Skeletal muscle tissue (tissue), 3 donors: ENCODE measurements at regions not wholly inside any gene's neighbourhood (a gene's known extent, or its start where the extent isn't known, plus 50 kb on each side); places are given as distances from the start of the nearest gene placed in this dataset.
A peak's percentile ranks its signal among the peaks of the same experiment; 100 is the strongest.
"Not testable (repeated sequence)": the region's sequence is repeated elsewhere in the genome, so short reads cannot be mapped to it uniquely, and the experiment has no call there.

Experiments
- H3K27ac ChIP-seq: one replicate; pipeline ENCODE4 v1.7.0; 2013; ENCODE audit warnings: mild to moderate bottlenecking, low read depth, low read length, inconsistent platforms
- H3K27me3 ChIP-seq, 3 donors: one replicate each; pipeline ENCODE4 v1.7.0; 2013; ENCODE audit warnings: low read length in 3 of 3; ENCODE audit not compliant: control insufficient read depth in 3 of 3, insufficient read depth in 3 of 3
- H3K36me3 ChIP-seq, 3 donors: one replicate each; pipeline ENCODE4 v1.7.0; 2013; ENCODE audit warnings: low read length in 3 of 3; ENCODE audit not compliant: control insufficient read depth in 3 of 3, insufficient read depth in 3 of 3
- H3K4me1 ChIP-seq, 3 donors: one replicate each; pipeline ENCODE4 v1.7.0; 2013; ENCODE audit warnings: low read length in 3 of 3, mild to moderate bottlenecking in 3 of 3; ENCODE audit not compliant: control insufficient read depth in 3 of 3, insufficient read depth in 3 of 3
- H3K4me3 ChIP-seq, 3 donors: one replicate each; pipeline ENCODE4 v1.7.0; 2013; ENCODE audit warnings: low read length in 3 of 3
- H3K9ac ChIP-seq, 3 donors: one replicate each; pipeline ENCODE4 v1.7.0; 2013; ENCODE audit warnings: low read length in 3 of 3, mild to moderate bottlenecking in 3 of 3, moderate library complexity in 2 of 3, low read depth in 1 of 3
- H3K9me3 ChIP-seq, 3 donors: one replicate each; pipeline ENCODE4 v1.7.0; 2013; ENCODE audit warnings: low read length in 3 of 3; ENCODE audit not compliant: control insufficient read depth in 3 of 3
- donor health status: Osteomylitis.

GRCh38 chr6:132187816-132188215 is 213.5 kb downstream of the MOXD1 start:
- no peak overlapping the region for H3K9ac ChIP-seq
- H3K9me3 ChIP-seq = no peaks in the 10 kb centered on the region
- H3K4me1 ChIP-seq = peaks cover 0 to 6% (median 2%) of the 10 kb centered on the region in 3 donors
- no peak overlapping the region for H3K27ac ChIP-seq
- no peak overlapping the region for H3K4me3 ChIP-seq
- H3K27me3 ChIP-seq = no peaks in the 10 kb centered on the region
- no peaks in the 10 kb centered on the region for H3K36me3 ChIP-seq

GRCh38 chr6:132184966-132185365 is 216.3 kb downstream of the MOXD1 start:
- H3K4me1 ChIP-seq, H3K4me3 ChIP-seq, H3K27me3 ChIP-seq, H3K9ac ChIP-seq, H3K9me3 ChIP-seq, H3K27ac ChIP-seq, H3K36me3 ChIP-seq: not testable (repeated sequence)

GRCh38 chr6:132179955-132180354 is 221.3 kb downstream of the MOXD1 start:
- Histone ChIP-seq H3K27me3 (no peaks in the 10 kb centered on the region), H3K4me1 (no peaks in the 10 kb centered on the region), H3K36me3 (no peaks in the 10 kb centered on the region), H3K4me3 (no peak overlapping the region), H3K9ac (no peak overlapping the region), H3K9me3 (no peaks in the 10 kb centered on the region), H3K27ac (no peak overlapping the region)

GRCh38 chr6:132174919-132175318 is 223.7 kb upstream of the CCN2 start:
- no peaks in the 10 kb centered on the region for H3K27me3 ChIP-seq
- H3K9ac ChIP-seq = no peak overlapping the region
- no peaks in the 10 kb centered on the region for H3K4me1 ChIP-seq
- H3K36me3 ChIP-seq = no peaks in the 10 kb centered on the region
- H3K27ac ChIP-seq = no peak overlapping the region
- H3K4me3 ChIP-seq = no peak overlapping the region
- no peaks in the 10 kb centered on the region for H3K9me3 ChIP-seq

- H3K4me3 ChIP-seq = no peak overlapping the region
- no peaks in the 10 kb centered on the region for H3K4me1 ChIP-seq
- H3K9ac ChIP-seq = no peak overlapping the region
- no peaks in the 10 kb centered on the region for H3K27me3 ChIP-seq
- no peaks in the 10 kb centered on the region for H3K36me3 ChIP-seq
- no peaks in the 10 kb centered on the region for H3K9me3 ChIP-seq
- no peak overlapping the region for H3K27ac ChIP-seq
These were observed 217.8 kb upstream of the CCN2 start for GRCh38 chr6:132168961-132169360.

- H3K4me1 ChIP-seq = no peaks in the 10 kb centered on the region
- no peaks in the 10 kb centered on the region for H3K27me3 ChIP-seq
- no peak overlapping the region for H3K9ac ChIP-seq
- no peaks in the 10 kb centered on the region for H3K36me3 ChIP-seq
- no peak overlapping the region for H3K27ac ChIP-seq
- no peak overlapping the region for H3K4me3 ChIP-seq
- no peaks in the 10 kb centered on the region for H3K9me3 ChIP-seq
These were observed 217.0 kb upstream of the CCN2 start for GRCh38 chr6:132167929-132168892.

GRCh38 chr6:132166526-132167051 is 215.4 kb upstream of the CCN2 start:
- Histone ChIP-seq H3K36me3 (no peaks in the 10 kb centered on the region), H3K27ac (no peak overlapping the region), H3K9ac (no peak overlapping the region), H3K4me3 (no peak overlapping the region), H3K4me1 (no peaks in the 10 kb centered on the region), H3K9me3 (no peaks in the 10 kb centered on the region), H3K27me3 (no peaks in the 10 kb centered on the region)

GRCh38 chr6:132165677-132166076 is 214.5 kb upstream of the CCN2 start:
- Histone ChIP-seq H3K27ac (no peak overlapping the region), H3K9me3 (no peaks in the 10 kb centered on the region), H3K4me3 (no peak overlapping the region), H3K36me3 (no peaks in the 10 kb centered on the region), H3K4me1 (no peaks in the 10 kb centered on the region), H3K9ac (no peak overlapping the region), H3K27me3 (no peaks in the 10 kb centered on the region)

- Histone ChIP-seq H3K4me1 (no peaks in the 10 kb centered on the region), H3K27ac (no peak overlapping the region), H3K4me3 (no peak overlapping the region), H3K9me3 (no peaks in the 10 kb centered on the region), H3K9ac (no peak overlapping the region), H3K36me3 (no peaks in the 10 kb centered on the region), H3K27me3 (no peaks in the 10 kb centered on the region)
These were observed 210.1 kb upstream of the CCN2 start for GRCh38 chr6:132161283-132161682.

- H3K9ac ChIP-seq = no peak overlapping the region
- H3K36me3 ChIP-seq = no peaks in the 10 kb centered on the region
- H3K9me3 ChIP-seq = no peaks in the 10 kb centered on the region
- H3K4me1 ChIP-seq = no peaks in the 10 kb centered on the region
- peak overlapping the region; percentile 28 for H3K27ac ChIP-seq
- H3K27me3 ChIP-seq = no peaks in the 10 kb centered on the region
- no peak overlapping the region for H3K4me3 ChIP-seq
These were observed 202.2 kb upstream of the CCN2 start for GRCh38 chr6:132153221-132153898.
